Gastrocnemius medialis (tissue), 4 donors: ENCODE measurements at regions not wholly inside any gene's neighbourhood (a gene's known extent, or its start where the extent isn't known, plus 50 kb on each side); places are given as distances from the start of the nearest gene placed in this dataset.

Source experiments
- POLR2A ChIP-seq, 2 donors: fragments of 450-650 bp; IDR thresholded peaks; one replicate each; pipeline ENCODE4 v1.6.1; 2017; ENCODE audit warnings: antibody characterized with exemption in 2 of 2, mild to moderate bottlenecking in 2 of 2, moderate library complexity in 2 of 2
- TF ChIP-seq, protein P1 (sequence below), 5 experiments: fragments of 450-650 bp in 3 of 5; fragments of 200-600 bp in 2 of 5; sonication (generic) in 2 of 5; IDR thresholded peaks in 4 of 5; conservative IDR thresholded peaks in 1 of 5; 1 replicate in 4 of 5; 2 replicates in 1 of 5; pipeline ENCODE4 v1.5.1; 2016 to 2019; ENCODE audit warnings: antibody characterized with exemption in 5 of 5, mild to moderate bottlenecking in 3 of 5, moderate library complexity in 3 of 5

- TF ChIP-seq POLR2A (IDR thresholded peaks at IDR 0.05): no peak
- TF ChIP-seq, protein P1, sequence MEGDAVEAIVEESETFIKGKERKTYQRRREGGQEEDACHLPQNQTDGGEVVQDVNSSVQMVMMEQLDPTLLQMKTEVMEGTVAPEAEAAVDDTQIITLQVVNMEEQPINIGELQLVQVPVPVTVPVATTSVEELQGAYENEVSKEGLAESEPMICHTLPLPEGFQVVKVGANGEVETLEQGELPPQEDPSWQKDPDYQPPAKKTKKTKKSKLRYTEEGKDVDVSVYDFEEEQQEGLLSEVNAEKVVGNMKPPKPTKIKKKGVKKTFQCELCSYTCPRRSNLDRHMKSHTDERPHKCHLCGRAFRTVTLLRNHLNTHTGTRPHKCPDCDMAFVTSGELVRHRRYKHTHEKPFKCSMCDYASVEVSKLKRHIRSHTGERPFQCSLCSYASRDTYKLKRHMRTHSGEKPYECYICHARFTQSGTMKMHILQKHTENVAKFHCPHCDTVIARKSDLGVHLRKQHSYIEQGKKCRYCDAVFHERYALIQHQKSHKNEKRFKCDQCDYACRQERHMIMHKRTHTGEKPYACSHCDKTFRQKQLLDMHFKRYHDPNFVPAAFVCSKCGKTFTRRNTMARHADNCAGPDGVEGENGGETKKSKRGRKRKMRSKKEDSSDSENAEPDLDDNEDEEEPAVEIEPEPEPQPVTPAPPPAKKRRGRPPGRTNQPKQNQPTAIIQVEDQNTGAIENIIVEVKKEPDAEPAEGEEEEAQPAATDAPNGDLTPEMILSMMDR (IDR thresholded peaks at IDR 0.05 in 4 of 5, conservative IDR thresholded peaks at IDR 0.05 in 1 of 5): no peak
Measured at GRCh38 chr15:70510433-70510832, 252.9 kb downstream of the UACA start.
